ENCODE measurements at regions not wholly inside any gene's neighbourhood (a gene's known extent, or its start where the extent isn't known, plus 50 kb on each side); places are given as distances from the start of the nearest gene placed in this dataset.

DNA sequence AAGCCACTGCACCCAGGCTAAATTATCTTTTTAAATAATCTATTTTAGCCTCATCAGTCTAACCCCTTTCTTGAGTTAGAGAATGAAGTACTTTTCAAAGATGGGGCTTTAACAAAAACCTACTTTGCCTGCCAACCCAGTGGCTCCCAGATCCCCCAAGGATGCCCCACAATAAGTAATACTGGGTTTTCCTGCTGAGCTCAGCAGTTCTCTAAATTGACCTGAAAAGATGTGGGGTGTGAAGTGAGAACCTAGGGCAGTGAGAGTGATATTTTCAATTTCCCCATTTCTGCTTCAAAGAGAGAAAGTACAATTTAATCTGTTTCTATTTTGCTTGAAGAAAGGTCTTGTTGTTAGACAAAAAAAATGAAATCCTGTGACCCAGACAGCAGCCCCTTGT is 318.5 kb upstream of the UMPS start:
- no peak for TF ChIP-seq GABPB1 (CRISPR knock-in tag; IDR thresholded peaks at IDR 0.05)
- TF ChIP-seq, protein P1, sequence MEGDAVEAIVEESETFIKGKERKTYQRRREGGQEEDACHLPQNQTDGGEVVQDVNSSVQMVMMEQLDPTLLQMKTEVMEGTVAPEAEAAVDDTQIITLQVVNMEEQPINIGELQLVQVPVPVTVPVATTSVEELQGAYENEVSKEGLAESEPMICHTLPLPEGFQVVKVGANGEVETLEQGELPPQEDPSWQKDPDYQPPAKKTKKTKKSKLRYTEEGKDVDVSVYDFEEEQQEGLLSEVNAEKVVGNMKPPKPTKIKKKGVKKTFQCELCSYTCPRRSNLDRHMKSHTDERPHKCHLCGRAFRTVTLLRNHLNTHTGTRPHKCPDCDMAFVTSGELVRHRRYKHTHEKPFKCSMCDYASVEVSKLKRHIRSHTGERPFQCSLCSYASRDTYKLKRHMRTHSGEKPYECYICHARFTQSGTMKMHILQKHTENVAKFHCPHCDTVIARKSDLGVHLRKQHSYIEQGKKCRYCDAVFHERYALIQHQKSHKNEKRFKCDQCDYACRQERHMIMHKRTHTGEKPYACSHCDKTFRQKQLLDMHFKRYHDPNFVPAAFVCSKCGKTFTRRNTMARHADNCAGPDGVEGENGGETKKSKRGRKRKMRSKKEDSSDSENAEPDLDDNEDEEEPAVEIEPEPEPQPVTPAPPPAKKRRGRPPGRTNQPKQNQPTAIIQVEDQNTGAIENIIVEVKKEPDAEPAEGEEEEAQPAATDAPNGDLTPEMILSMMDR (CRISPR knock-in tag; IDR thresholded peaks at IDR 0.05), result no peak
- no peak for TF ChIP-seq KLF11 (CRISPR knock-in tag; IDR thresholded peaks at IDR 0.05)

Data from HepG2 (cell line).